ENCODE measurements at regions not wholly inside any gene's neighbourhood (a gene's known extent, or its start where the extent isn't known, plus 50 kb on each side); places are given as distances from the start of the nearest gene placed in this dataset.

DNA sequence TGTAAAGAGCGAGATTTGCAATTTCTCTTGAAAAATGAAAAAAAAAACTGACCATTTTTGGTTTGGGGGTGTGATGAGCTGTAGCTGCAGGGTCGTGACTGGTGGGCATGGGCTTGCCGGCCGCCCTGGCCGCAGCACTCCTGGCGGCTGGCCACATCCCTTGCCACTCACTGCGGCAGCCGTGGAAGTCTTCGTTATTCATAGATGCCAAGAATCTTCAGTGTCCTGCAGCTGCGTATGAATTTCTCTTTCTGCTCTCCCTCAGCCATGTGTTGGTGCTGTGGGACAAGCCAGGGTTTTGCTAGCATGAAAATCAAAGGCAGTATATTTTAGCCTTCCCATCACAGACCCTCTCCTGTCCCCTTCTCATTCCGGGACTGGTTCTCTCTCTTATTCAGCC, 151.7 kb upstream of the TSHZ3 start:
- TF ChIP-seq, protein P1, sequence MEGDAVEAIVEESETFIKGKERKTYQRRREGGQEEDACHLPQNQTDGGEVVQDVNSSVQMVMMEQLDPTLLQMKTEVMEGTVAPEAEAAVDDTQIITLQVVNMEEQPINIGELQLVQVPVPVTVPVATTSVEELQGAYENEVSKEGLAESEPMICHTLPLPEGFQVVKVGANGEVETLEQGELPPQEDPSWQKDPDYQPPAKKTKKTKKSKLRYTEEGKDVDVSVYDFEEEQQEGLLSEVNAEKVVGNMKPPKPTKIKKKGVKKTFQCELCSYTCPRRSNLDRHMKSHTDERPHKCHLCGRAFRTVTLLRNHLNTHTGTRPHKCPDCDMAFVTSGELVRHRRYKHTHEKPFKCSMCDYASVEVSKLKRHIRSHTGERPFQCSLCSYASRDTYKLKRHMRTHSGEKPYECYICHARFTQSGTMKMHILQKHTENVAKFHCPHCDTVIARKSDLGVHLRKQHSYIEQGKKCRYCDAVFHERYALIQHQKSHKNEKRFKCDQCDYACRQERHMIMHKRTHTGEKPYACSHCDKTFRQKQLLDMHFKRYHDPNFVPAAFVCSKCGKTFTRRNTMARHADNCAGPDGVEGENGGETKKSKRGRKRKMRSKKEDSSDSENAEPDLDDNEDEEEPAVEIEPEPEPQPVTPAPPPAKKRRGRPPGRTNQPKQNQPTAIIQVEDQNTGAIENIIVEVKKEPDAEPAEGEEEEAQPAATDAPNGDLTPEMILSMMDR (IDR thresholded peaks at IDR 0.05), result no peak
- TF ChIP-seq POLR2AphosphoS5 (IDR thresholded peaks at IDR 0.05; ENCODE audit: insufficient read depth in 1 of 2, low read depth in 1 of 2), result no peak
